Heart left ventricle (tissue), 16 donors: ENCODE measurements at regions not wholly inside any gene's neighbourhood (a gene's known extent, or its start where the extent isn't known, plus 50 kb on each side); places are given as distances from the start of the nearest gene placed in this dataset.

ENCODE experiments used
- ATAC-seq, 4 donors: fragments of 200-7000 bp; cut with Tn5 transposase; one replicate each; pipeline ENCODE4 v1.9.1; 2020 to 2022; ENCODE audit warnings: moderate library complexity in 4 of 4, mild to moderate bottlenecking in 3 of 4, moderate number of reproducible peaks in 1 of 4
- DNase-seq, 5 donors: peaks; one replicate each; pipeline ENCODE4 v3.0.0-alpha.2; 2020
- H3K27ac ChIP-seq, 12 donors: fragments of 200-600 bp; sonication (generic) in 4 of 12; one replicate each; pipeline versions ENCODE4 v1.5.0 to v1.8.0; 2016 to 2022; ENCODE audit warnings: mild to moderate bottlenecking in 2 of 12
- H3K27me3 ChIP-seq, 9 donors: fragments of 200-600 bp; sonication (generic) in 2 of 9; one replicate each; pipeline versions ENCODE4 v1.5.1 to v1.8.0; 2016 to 2022; ENCODE audit warnings: mild to moderate bottlenecking in 3 of 9
- H3K36me3 ChIP-seq, 9 donors: fragments of 200-600 bp; sonication (generic) in 2 of 9; one replicate each; pipeline versions ENCODE4 v1.5.0 to v1.8.0; 2018 to 2022; ENCODE audit warnings: mild to moderate bottlenecking in 2 of 9
- H3K4me1 ChIP-seq, 12 donors: fragments of 200-600 bp; sonication (generic) in 4 of 12; one replicate each; pipeline versions ENCODE4 v1.5.0 to v1.8.0; 2016 to 2022; ENCODE audit warnings: mild to moderate bottlenecking in 3 of 12
- H3K4me3 ChIP-seq, 12 donors: fragments of 200-600 bp; sonication (generic) in 4 of 12; one replicate each; pipeline versions ENCODE4 v1.5.0 to v1.8.0; 2017 to 2022; ENCODE audit warnings: mild to moderate bottlenecking in 9 of 12, moderate library complexity in 4 of 12
- H3K9me3 ChIP-seq, 12 donors: fragments of 200-600 bp; sonication (generic) in 4 of 12; one replicate each; pipeline versions ENCODE4 v1.5.0 to v1.8.0; 2016 to 2022; ENCODE audit warnings: mild to moderate bottlenecking in 1 of 12
- POLR2A ChIP-seq, 2 donors: fragments of 450-650 bp; IDR thresholded peaks; one replicate each; pipeline ENCODE4 v1.6.1; 2017; ENCODE audit warnings: antibody characterized with exemption in 2 of 2, mild to moderate bottlenecking in 2 of 2, moderate library complexity in 2 of 2
- WGBS, 4 donors: extraction: QIAGEN DNeasy Blood & Tissue Kit in 2 of 4; methylation state at CpG; one replicate each; pipeline versions ENCODE4 v1.1.5 to v1.1.7; 2013 to 2018; 5-methylcytosine and 5-hydroxymethylcytosine counted together
- intact Hi-C, 10 donors: fragments of 100-400 bp; cut with DNase I; formaldehyde crosslinking; loops; one replicate each; pipeline versions ENCODE4 v1.11.1 to v1.14.2; 2022
- TF ChIP-seq, protein P1 (sequence below), 12 donors: fragments of 200-600 bp; sonication (generic) in 4 of 12; IDR thresholded peaks; one replicate each; pipeline versions ENCODE4 v1.5.0 to v1.8.0; 2018 to 2022; ENCODE audit warnings: antibody characterized with exemption in 12 of 12, mild to moderate bottlenecking in 5 of 12
- donor health status: ischemic (EF 13 %, LVEDD 7.1; RV severe dilation, severe dysfunction).
- donor health status: healthy with polysubstance abuse.
- donor health status: DM: no; HTN: yes; CAD: no.
- donor health status: DM: no; HTN: no; CAD: no.
- donor health status: ischemic (EF 25% LVEDD 6.9; RV normal size, moderate dysfunction).
- donor health status: ischemic (EF 25% LVEDD 5.7; RV mildly dilated, moderate dysfunction).
- donor health status: healthy.
- donor health status: DM: yes; HTN: yes; CAD: no.
- donor health status: ischemic (EF 35%, LVEDD 5.7; RV mildly dilated, moderate dysfunction).
- donor health status: nonischemic (EF 11% LVEDD 7.7; RV severe dilation, severe dysfunction).
- donor health status: DM: yes; HTN: yes; CAD: no.
- donor health status: PGD.
- donor health status: ischemic (EF 29% LVEDD 5.4; RV normal size, mild dysfunction).
- donor health status: nonischemic (EF 23%, LVEDD 6.1; RV moderate dilation, normal function).

DNA sequence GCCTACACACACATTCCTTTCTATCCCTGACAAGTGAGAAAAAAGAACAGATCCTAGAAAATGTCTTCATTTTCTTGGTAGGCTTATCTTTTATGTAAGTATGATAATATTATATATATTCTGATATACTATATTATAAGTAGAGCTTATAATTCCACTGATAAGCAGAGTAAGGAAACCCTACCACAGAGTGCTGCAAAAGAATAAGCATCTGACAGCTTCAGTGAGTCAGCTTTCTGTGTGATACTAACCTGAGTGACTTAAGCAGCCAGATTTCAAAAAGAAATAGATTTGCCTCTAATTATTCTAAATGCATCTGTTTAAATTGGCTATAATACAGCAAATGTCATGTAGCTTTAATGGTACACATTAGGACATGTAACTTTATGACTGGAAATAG, 656.0 kb downstream of the MCTP2 start:
- no peak for ATAC-seq
- Histone ChIP-seq H3K27ac (no peak overlapping the region), H3K36me3 (no peaks in the 10 kb centered on the region), H3K4me3 (no peak overlapping the region), H3K4me1 (no peaks in the 10 kb centered on the region), H3K27me3 (no peaks in the 10 kb centered on the region), H3K9me3 (peaks cover 0 to 17% (median 8%) of the 10 kb centered on the region in 12 donors)
- no peak for DNase-seq
- TF ChIP-seq, protein P1, sequence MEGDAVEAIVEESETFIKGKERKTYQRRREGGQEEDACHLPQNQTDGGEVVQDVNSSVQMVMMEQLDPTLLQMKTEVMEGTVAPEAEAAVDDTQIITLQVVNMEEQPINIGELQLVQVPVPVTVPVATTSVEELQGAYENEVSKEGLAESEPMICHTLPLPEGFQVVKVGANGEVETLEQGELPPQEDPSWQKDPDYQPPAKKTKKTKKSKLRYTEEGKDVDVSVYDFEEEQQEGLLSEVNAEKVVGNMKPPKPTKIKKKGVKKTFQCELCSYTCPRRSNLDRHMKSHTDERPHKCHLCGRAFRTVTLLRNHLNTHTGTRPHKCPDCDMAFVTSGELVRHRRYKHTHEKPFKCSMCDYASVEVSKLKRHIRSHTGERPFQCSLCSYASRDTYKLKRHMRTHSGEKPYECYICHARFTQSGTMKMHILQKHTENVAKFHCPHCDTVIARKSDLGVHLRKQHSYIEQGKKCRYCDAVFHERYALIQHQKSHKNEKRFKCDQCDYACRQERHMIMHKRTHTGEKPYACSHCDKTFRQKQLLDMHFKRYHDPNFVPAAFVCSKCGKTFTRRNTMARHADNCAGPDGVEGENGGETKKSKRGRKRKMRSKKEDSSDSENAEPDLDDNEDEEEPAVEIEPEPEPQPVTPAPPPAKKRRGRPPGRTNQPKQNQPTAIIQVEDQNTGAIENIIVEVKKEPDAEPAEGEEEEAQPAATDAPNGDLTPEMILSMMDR (IDR thresholded peaks at IDR 0.05) = no peak
- TF ChIP-seq POLR2A (IDR thresholded peaks at IDR 0.05) = no peak
- intact Hi-C loops = no loop called here

DNA sequence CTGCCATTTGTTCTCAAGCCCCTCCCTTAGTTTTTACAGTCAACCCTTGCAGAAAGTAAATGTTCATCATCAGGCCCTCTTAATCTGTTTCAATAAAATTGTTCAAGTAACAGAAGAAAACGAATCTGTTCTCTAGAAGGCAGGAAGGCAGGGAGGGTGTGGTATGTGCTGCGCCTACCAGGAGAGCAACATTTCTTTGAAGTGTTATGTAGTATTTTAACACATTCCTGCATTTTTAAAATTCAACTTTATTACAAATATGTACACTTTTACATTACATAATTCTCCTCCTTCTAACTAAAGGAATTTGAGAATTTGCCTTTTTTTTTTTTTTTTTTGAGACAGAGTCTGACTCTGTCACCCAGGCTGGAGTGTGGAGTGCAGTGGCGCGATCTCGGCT, 657.8 kb downstream of the MCTP2 start:
- H3K4me3 ChIP-seq = no peak overlapping the region
- TF ChIP-seq, protein P1 (IDR thresholded peaks at IDR 0.05) = no peak
- no peak for TF ChIP-seq POLR2A (IDR thresholded peaks at IDR 0.05)
- no peak for ATAC-seq
- no peaks in the 10 kb centered on the region for H3K27me3 ChIP-seq
- intact Hi-C loops = no loop called here
- no peaks in the 10 kb centered on the region for H3K4me1 ChIP-seq
- peaks cover 0 to 12% (median 2%) of the 10 kb centered on the region in 12 donors for H3K9me3 ChIP-seq
- no peaks in the 10 kb centered on the region for H3K36me3 ChIP-seq
- no peak overlapping the region for H3K27ac ChIP-seq
- 92 to 94% (median 93%) methylated on average over 5 of the region's 5 CpGs for WGBS, 4 donors
- no peak for DNase-seq

DNA sequence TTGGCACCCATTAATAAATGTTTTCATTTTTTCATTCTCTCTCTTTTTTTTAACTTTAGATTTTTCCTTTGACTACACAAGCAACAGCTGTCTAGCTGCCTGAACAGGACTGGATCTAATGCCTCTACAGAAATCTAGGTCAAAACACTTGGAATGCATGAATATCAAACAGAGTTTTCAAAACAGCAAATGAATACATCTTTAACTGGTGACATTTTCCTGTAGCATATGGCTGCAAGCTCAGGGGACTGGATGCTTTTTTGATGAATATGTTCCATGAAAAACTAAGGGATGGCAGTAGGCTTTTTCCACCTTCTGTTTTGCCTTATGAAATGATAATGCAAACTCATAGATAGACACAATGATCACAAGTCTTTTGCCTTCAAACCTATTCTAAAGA, 661.7 kb downstream of the MCTP2 start:
- DNase-seq (no peak), ATAC-seq (no peak)
- Histone ChIP-seq H3K4me1 (no peaks in the 10 kb centered on the region), H3K27ac (no peak overlapping the region), H3K9me3 (peaks cover 0 to 17% (median 3%) of the 10 kb centered on the region in 12 donors), H3K4me3 (no peak overlapping the region), H3K27me3 (no peaks in the 10 kb centered on the region), H3K36me3 (no peaks in the 10 kb centered on the region)
- TF ChIP-seq, protein P1 (IDR thresholded peaks at IDR 0.05) = no peak
- TF ChIP-seq POLR2A (IDR thresholded peaks at IDR 0.05) = no peak
- intact Hi-C loops = no loop called here

DNA sequence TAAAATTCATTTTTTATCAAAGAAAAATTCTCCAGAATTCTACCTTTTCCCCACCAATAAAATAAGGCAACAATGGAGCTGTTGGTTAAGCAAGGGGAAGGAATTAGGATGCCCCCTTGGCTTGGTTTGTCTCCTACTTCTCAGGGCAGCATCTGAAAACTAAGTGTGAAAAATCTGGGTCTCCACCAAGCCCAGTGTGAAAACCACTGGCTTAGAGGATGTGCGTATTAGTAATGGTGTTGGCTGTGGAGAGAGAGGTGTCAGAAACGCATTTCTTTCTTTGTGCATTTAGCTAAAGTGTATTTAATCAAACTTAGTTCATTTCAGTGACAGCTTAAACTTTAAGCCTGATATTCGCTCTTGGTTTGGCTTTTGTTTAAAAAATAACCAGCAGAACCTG, 662.7 kb downstream of the MCTP2 start:
- TF ChIP-seq, protein P1 (IDR thresholded peaks at IDR 0.05) = no peak
- TF ChIP-seq POLR2A (IDR thresholded peaks at IDR 0.05) = no peak
- Histone ChIP-seq H3K27me3 (no peaks in the 10 kb centered on the region), H3K27ac (no peak overlapping the region), H3K4me3 (no peak overlapping the region), H3K36me3 (no peaks in the 10 kb centered on the region), H3K4me1 (no peaks in the 10 kb centered on the region), H3K9me3 (peaks cover 0 to 17% (median 3%) of the 10 kb centered on the region in 12 donors)
- no peak for DNase-seq
- intact Hi-C loops = no loop called here
- WGBS, 4 donors = 89 to 96% (median 90%) methylated on average over 3 of the region's 3 CpGs
- ATAC-seq = no peak
